ENCODE measurements at regions not wholly inside any gene's neighbourhood (a gene's known extent, or its start where the extent isn't known, plus 50 kb on each side); places are given as distances from the start of the nearest gene placed in this dataset.

GRCh38 chr9:78927099-78927940 is 630.4 kb downstream of the PSAT1 start:
- no peak overlapping the region for H3K14ac ChIP-seq (ENCODE audit: insufficient read length)
- H3K27me3 ChIP-seq (replicated peaks in 1 of 4; ENCODE audit: control insufficient read depth in 3 of 4, extremely low read depth in 1 of 4, insufficient read depth in 3 of 4, low read length in 3 of 4) = no peaks in the 10 kb centered on the region
- no peak overlapping the region for H3K4me2 ChIP-seq (ENCODE audit: insufficient read depth in 1 of 2, low read depth in 2 of 2, low read length in 2 of 2)
- H3K4ac ChIP-seq (replicated peaks; ENCODE audit: insufficient read length, low read depth, low read length) = no peak overlapping the region
- no peak for FAIRE-seq
- H4K8ac ChIP-seq (ENCODE audit: extremely low read depth, insufficient read depth, low read length) = no peak overlapping the region
- H2BK20ac ChIP-seq (ENCODE audit: low read length) = no peak overlapping the region
- no peaks in the 10 kb centered on the region for H4K20me1 ChIP-seq (replicated peaks in 1 of 2; ENCODE audit: control insufficient read depth in 1 of 2, insufficient read depth in 2 of 2, low read length in 2 of 2)
- H3K56ac ChIP-seq (replicated peaks; ENCODE audit: insufficient read length, low read depth, low read length) = no peak overlapping the region
- H2BK5ac ChIP-seq (ENCODE audit: low read depth, low read length) = no peak overlapping the region
- ChIA-PET POLR2A (ENCODE audit: partially characterized antibody) (no interaction called here), CTCF (ENCODE audit: partially characterized antibody) (interaction anchor here (0.6 kb wide), 1 partner anchor 342 kb away, joined by 3 read pairs; no protein-coding TSS in a partner anchor)
- H3K23me2 ChIP-seq (ENCODE audit: low read depth, low read length) = no peaks in the 10 kb centered on the region
- no peak overlapping the region for H2BK120ac ChIP-seq (replicated peaks; ENCODE audit: low read depth, low read length)
- H3K18ac ChIP-seq (ENCODE audit: extremely low read depth, low read length) = no peak overlapping the region
- no peak overlapping the region for H3K4me3 ChIP-seq (ENCODE audit: extremely low read depth in 1 of 4, insufficient read depth in 2 of 4, low read depth in 3 of 4, low read length in 4 of 4)
- peaks cover 4% of the 10 kb centered on the region in 2 experiments; a peak in 2 of 4 replicates for H3K9me3 ChIP-seq (ENCODE audit: insufficient read depth in 2 of 2, low read depth in 1 of 2, low read length in 1 of 2)
- H3K9ac ChIP-seq (replicated peaks in 1 of 4; ENCODE audit: extremely low read depth in 1 of 4, low read depth in 3 of 4, low read length in 3 of 4) = no peak overlapping the region
- no peak overlapping the region for H4K91ac ChIP-seq (replicated peaks; ENCODE audit: insufficient read length, low read length)
- H3K4me1 ChIP-seq (replicated peaks in 1 of 4; ENCODE audit: control insufficient read depth in 3 of 4, insufficient read depth in 4 of 4, low read length in 3 of 4) = no peaks in the 10 kb centered on the region
- TF ChIP-seq ZNF274 (IDR thresholded peaks at IDR 0.05; ENCODE audit: borderline replicate concordance, extremely low read depth, low read length) (no peak), TBP (IDR thresholded peaks at IDR 0.05; ENCODE audit: low read depth, low read length) (no peak), SRF (IDR thresholded peaks at IDR 0.05; ENCODE audit: low read depth, low read length) (no peak), CHD2 (IDR thresholded peaks at IDR 0.05; ENCODE audit: low read length) (no peak), EP300 (IDR thresholded peaks at IDR 0.05; ENCODE audit: borderline replicate concordance in 1 of 2, low read depth in 2 of 2, low read length in 2 of 2) (no peak), SIRT6 (IDR thresholded peaks at IDR 0.05; ENCODE audit: low read length) (no peak), SP4 (IDR thresholded peaks at IDR 0.05; ENCODE audit: low read length) (no peak), CEBPB (IDR thresholded peaks at IDR 0.05; ENCODE audit: low read depth, low read length) (no peak), CBX8 (IDR thresholded peaks at IDR 0.05; ENCODE audit: borderline replicate concordance, low read depth, low read length) (no peak), RAD21 (IDR thresholded peaks at IDR 0.05 in 1 of 2, conservative IDR thresholded peaks at IDR 0.05 in 1 of 2; ENCODE audit: low read depth in 2 of 2, low read length in 2 of 2) (no peak), KDM4A (IDR thresholded peaks at IDR 0.05; ENCODE audit: low read depth, low read length, severe bottlenecking) (no peak)
- no peak overlapping the region for H3K23ac ChIP-seq (ENCODE audit: insufficient read length)
- no peak overlapping the region for H4K5ac ChIP-seq (ENCODE audit: insufficient read length, low read depth, low read length)
- 88% methylated on average over 1 of the region's 1 CpG; no CpG with 5 or more reads in 1 of the 2 experiments for WGBS, 2 experiments (ENCODE audit: extremely low coverage in 1 of 2, insufficient coverage in 1 of 2, insufficient read length in 1 of 2, insufficient replicate concordance in 2 of 2, low coverage in 1 of 2, low lambda C conversion rate in 2 of 2, missing lambda C conversion rate in 1 of 2)
- H2AK5ac ChIP-seq (ENCODE audit: low read depth, low read length) = no peak overlapping the region
- no peak overlapping the region for H2BK12ac ChIP-seq (ENCODE audit: low read depth, low read length)
- no peak overlapping the region for H2BK15ac ChIP-seq (ENCODE audit: low read length)
- no peaks in the 10 kb centered on the region for H3K79me1 ChIP-seq (ENCODE audit: low read depth, low read length)
- DNase-seq (ENCODE audit: low read depth in 1 of 2, low spot score in 2 of 2) = no peak
- no peaks in the 10 kb centered on the region for H3K36me3 ChIP-seq (ENCODE audit: control insufficient read depth in 2 of 4, insufficient read depth in 4 of 4, low read length in 3 of 4)
- no peaks in the 10 kb centered on the region for H3K79me2 ChIP-seq (ENCODE audit: control insufficient read depth in 1 of 2, insufficient read depth in 2 of 2, low read length in 2 of 2)
- H3K27ac ChIP-seq (ENCODE audit: low read depth, low read length) = no peak overlapping the region
- no peak overlapping the region for H2AFZ ChIP-seq (ENCODE audit: low read length)
